Central memory CD8-positive, alpha-beta T cell (primary cell): ENCODE measurements at regions not wholly inside any gene's neighbourhood (a gene's known extent, or its start where the extent isn't known, plus 50 kb on each side); places are given as distances from the start of the nearest gene placed in this dataset.
"Not testable (repeated sequence)": the region's sequence is repeated elsewhere in the genome, so short reads cannot be mapped to it uniquely, and the experiment has no call there.

ENCODE experiments used
- ATAC-seq: fragments of 150-1000 bp; cut with Tn5 transposase; replicated peaks from 2 replicates; pipeline ENCODE4 v1.10.0; 2022; ENCODE audit warnings: mild to moderate bottlenecking, moderate FRiP score, moderate number of reproducible peaks; ENCODE audit not compliant: poor library complexity, severe bottlenecking; ENCODE audit errors: extremely low read depth
- DNase-seq, 2 donors: peaks; one replicate each; pipeline ENCODE4 v3.0.0; 2021; ENCODE audit warnings: low spot score in 2 of 2
- H3K27ac Mint-ChIP-seq: one replicate; pipeline ENCODE4 v1.8.0; 2022; ENCODE audit warnings: low read depth, mild to moderate bottlenecking, moderate library complexity, mixed read lengths
- H3K27me3 Mint-ChIP-seq: one replicate; pipeline ENCODE4 v1.8.0; 2022; ENCODE audit warnings: mixed read lengths
- H3K36me3 Mint-ChIP-seq: one replicate; pipeline ENCODE4 v1.8.0; 2022; ENCODE audit warnings: mild to moderate bottlenecking, moderate library complexity, mixed read lengths; ENCODE audit not compliant: insufficient read depth
- H3K4me1 Mint-ChIP-seq: one replicate; pipeline ENCODE4 v1.8.0; 2022; ENCODE audit warnings: mixed read lengths
- H3K4me3 Mint-ChIP-seq: one replicate; pipeline ENCODE4 v1.8.0; 2022; ENCODE audit warnings: mild to moderate bottlenecking, moderate library complexity, mixed read lengths
- H3K9me3 Mint-ChIP-seq: one replicate; pipeline ENCODE4 v1.8.0; 2022; ENCODE audit warnings: mixed read lengths

DNA sequence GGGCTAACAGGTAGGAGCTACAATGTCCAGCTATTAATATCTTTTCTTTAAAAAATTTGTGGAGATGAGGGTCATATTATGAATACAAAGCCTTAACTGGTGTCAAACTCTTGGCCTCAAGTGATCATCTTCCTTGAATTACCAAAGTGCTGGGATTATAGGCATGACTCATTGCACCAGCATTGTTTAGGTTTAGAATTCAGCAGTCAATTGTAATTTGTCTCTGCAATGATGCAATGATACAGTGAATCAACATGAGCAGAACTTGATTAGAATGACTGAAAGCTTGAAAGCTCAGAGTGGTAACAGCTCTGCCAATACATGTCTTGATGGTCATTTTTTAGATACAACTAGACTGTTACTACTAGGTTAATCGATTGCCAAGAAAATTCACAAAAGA lies 752.8 kb upstream of the MIR17HG start:
- Mint-ChIP-seq H3K27ac (no peak overlapping the region), H3K27me3 (no peaks in the 10 kb centered on the region), H3K4me1 (no peaks in the 10 kb centered on the region), H3K36me3 (no peaks in the 10 kb centered on the region), H3K9me3 (peaks cover 16% of the 10 kb centered on the region), H3K4me3 (no peak overlapping the region)
- no peak for ATAC-seq
- DNase-seq = no peak

DNA sequence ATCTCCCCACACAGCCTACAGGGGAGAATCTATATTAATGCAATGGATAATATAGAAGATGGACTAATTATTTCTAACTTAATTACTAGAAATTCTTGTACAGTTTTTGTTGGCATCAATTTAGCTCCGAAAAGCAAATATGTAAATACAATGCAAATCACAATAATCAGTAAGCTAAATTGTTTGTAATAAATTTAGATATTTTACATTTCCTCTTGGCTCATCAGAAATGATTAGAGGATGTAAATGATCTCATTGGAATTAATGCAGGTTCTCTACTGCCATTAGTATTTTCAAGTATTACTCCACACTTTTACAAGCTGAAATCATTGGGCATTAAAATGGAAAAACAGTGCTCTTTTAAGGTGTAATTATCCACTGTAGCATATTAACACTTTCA lies 741.8 kb upstream of the MIR17HG start:
- H3K4me1 Mint-ChIP-seq = no peaks in the 10 kb centered on the region
- no peak overlapping the region for H3K4me3 Mint-ChIP-seq
- H3K36me3 Mint-ChIP-seq = no peaks in the 10 kb centered on the region
- H3K9me3 Mint-ChIP-seq = peaks cover 12% of the 10 kb centered on the region
- no peak for ATAC-seq
- no peaks in the 10 kb centered on the region for H3K27me3 Mint-ChIP-seq
- H3K27ac Mint-ChIP-seq = no peak overlapping the region
- no peak for DNase-seq

DNA sequence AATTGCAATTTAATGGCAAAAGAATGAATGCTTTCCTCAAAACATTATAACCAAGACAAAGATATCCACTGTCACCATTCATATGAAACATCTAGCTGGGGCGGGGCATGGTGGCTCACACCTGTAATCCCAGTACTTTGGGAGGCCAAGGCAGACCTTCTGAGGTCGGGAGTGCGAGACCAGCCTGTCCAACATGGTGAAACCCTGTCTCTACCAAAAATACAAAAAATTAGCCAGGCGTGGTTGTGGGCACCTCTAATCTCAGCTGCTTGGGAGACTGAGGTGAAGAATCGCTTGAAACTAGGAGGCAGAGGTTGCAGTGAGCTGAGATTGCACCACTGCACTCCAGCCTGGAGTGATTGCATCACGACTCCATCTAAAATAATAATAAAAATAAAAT lies 740.6 kb upstream of the MIR17HG start:
- H3K4me3 Mint-ChIP-seq, H3K27ac Mint-ChIP-seq, H3K36me3 Mint-ChIP-seq, DNase-seq, H3K27me3 Mint-ChIP-seq, ATAC-seq, H3K4me1 Mint-ChIP-seq: not testable (repeated sequence)
- peaks cover 12% of the 10 kb centered on the region for H3K9me3 Mint-ChIP-seq

DNA sequence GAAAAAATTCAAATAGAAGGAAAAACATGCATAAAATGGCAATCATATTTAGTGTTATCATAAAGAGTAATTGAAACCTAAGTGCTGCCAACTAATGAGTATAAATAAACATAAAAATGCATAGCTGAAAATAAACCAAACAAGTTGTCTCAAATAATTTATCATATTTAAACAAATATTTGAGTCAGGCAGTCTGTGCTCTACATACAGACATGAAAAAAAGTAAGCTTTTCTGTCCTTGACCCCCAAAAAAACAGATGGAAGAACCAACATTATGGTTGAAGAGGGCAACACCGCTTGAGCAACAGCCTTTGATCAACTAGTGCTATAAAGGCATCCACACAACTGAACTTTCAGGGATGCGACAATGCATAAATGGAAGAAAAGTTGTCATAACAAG lies 735.1 kb upstream of the MIR17HG start:
- H3K4me1 Mint-ChIP-seq = no peaks in the 10 kb centered on the region
- H3K27me3 Mint-ChIP-seq = no peaks in the 10 kb centered on the region
- DNase-seq (no peak), ATAC-seq (no peak)
- peaks cover 20% of the 10 kb centered on the region for H3K9me3 Mint-ChIP-seq
- H3K36me3 Mint-ChIP-seq = peaks cover 1% of the 10 kb centered on the region
- H3K27ac Mint-ChIP-seq = no peak overlapping the region
- H3K4me3 Mint-ChIP-seq = no peak overlapping the region

DNA sequence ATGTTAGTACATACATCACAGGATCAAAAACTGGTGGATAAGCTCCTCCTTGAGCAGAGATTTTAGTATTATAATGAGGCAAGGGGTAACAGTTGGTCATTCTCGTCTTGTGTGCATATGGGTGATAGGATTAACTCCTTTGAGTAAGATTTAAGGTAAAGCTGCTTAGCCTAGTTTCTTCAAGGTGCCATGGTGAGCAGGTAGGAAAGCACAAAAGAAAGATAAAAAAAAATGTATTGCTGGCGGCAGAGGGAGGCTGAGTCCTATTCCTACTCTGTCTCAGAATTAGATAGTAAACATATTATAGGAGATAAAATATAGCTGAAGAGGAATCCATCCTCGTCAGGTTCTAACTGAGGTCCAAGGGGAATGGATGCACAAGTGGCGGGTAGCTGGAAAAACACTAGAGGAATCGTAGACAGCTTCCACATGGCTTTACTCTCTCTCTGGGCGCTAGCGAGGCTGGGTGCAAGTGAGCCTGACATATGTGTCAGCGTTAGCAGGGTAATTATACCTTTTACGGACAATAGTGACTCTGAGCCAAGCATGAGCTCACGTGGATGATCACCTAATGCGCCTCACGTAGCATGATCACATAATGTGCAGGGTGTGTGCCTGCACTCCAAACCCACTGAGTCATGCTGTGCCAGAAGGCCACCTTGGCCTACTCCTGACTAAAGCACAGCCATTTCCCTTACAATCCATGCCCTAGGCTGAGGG lies 734.3 kb upstream of the MIR17HG start:
- ATAC-seq = no peak

DNA sequence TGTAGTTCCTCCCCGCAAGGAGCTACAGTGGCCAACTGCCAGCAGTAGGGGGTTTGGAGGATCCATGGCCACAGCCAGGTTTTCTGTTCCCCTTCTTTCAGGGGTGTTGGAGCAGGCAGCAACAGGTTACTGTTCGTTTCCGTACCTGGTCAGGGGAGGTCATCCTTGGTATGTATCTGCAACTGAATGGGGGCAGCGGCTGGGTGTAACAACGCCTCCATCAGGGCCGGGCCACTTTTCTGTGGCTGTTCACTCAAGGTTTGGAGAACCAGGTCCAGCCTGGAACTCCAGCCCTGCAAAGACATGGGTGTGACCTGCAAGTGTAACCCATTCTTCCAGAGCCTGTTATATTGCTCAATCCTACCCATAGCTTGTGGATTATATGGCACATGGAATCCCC lies 732.3 kb upstream of the MIR17HG start:
- DNase-seq (no peak), ATAC-seq (no peak)
- no peaks in the 10 kb centered on the region for H3K27me3 Mint-ChIP-seq
- peaks cover 1% of the 10 kb centered on the region for H3K36me3 Mint-ChIP-seq
- no peak overlapping the region for H3K27ac Mint-ChIP-seq
- H3K9me3 Mint-ChIP-seq = peaks cover 15% of the 10 kb centered on the region
- no peak overlapping the region for H3K4me3 Mint-ChIP-seq
- no peaks in the 10 kb centered on the region for H3K4me1 Mint-ChIP-seq

More for the DNA sequence above, 734.3 kb upstream of the MIR17HG start:
- Mint-ChIP-seq H3K27ac (no peak overlapping the region), H3K4me1 (no peaks in the 10 kb centered on the region), H3K9me3 (peaks cover 15% of the 10 kb centered on the region), H3K4me3 (no peak overlapping the region), H3K36me3 (peaks cover 1% of the 10 kb centered on the region), H3K27me3 (no peaks in the 10 kb centered on the region)
- no peak for DNase-seq

DNA sequence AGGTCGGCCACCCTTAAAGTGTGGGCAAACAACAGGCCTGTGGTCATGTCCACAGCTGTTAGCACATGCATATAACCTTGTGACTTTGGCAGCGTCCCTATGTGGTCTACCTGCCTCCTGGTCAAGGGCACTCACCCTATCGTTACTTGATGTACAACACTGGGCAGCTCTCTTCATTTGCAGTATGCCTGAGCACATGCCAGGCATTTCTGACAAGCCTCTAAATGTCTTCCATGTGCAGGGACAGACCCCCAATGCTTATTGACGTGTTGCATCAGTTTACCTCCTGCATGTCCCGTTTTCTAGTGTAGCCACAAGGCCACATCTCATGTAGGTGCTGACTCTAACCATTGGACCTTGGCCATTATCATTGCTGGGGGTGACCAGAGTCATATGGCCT lies 731.7 kb upstream of the MIR17HG start:
- Mint-ChIP-seq H3K36me3 (peaks cover 1% of the 10 kb centered on the region), H3K4me3 (no peak overlapping the region), H3K27ac (no peak overlapping the region), H3K9me3 (peaks cover 15% of the 10 kb centered on the region), H3K27me3 (no peaks in the 10 kb centered on the region), H3K4me1 (no peaks in the 10 kb centered on the region)
- DNase-seq (no peak), ATAC-seq (no peak)

DNA sequence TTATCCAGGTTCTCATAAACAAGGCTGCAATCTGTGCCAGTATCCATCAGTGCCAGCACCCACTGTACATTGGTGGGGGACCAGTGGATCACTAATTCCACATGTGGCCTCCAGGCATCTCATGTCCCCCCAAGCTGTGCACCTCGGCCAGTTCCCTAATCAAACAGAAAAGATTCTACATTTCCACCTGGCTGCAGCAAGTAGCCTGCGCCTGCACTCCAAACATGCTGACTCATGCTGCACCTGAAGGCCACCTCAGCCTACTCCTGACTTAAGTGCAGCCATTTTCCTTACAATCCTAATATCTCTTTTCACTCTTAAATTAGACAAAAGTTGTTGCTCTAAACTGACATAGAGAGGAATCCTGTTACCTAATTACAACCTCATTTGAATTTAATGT lies 729.4 kb upstream of the MIR17HG start:
- Mint-ChIP-seq H3K4me1 (no peaks in the 10 kb centered on the region), H3K9me3 (peaks cover 8% of the 10 kb centered on the region), H3K27me3 (no peaks in the 10 kb centered on the region), H3K36me3 (peaks cover 2% of the 10 kb centered on the region), H3K27ac (no peak overlapping the region), H3K4me3 (no peak overlapping the region)
- DNase-seq (no peak), ATAC-seq (no peak)

DNA sequence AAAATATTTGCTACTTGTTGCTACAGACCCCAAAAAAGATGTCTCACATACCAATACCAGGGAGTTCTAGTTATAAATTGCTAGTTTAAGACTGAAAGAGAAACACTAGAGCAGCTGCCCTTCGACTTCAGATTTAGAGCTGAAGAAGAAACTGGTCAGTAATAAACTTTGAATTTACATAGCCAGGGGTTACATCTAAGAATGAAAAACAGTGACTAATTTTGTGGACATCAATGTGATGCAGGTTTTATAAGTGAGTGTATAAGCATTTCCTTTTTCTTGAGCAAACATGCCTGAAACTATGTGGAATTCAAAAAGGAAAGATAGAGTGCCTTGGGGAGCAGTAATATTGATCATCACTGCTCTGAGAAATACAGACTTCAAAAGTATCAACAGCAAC lies 724.9 kb upstream of the MIR17HG start:
- H3K36me3 Mint-ChIP-seq = peaks cover 2% of the 10 kb centered on the region
- H3K4me1 Mint-ChIP-seq = no peaks in the 10 kb centered on the region
- H3K9me3 Mint-ChIP-seq = no peaks in the 10 kb centered on the region
- no peak overlapping the region for H3K4me3 Mint-ChIP-seq
- H3K27me3 Mint-ChIP-seq = no peaks in the 10 kb centered on the region
- no peak for ATAC-seq
- DNase-seq = no peak
- no peak overlapping the region for H3K27ac Mint-ChIP-seq

DNA sequence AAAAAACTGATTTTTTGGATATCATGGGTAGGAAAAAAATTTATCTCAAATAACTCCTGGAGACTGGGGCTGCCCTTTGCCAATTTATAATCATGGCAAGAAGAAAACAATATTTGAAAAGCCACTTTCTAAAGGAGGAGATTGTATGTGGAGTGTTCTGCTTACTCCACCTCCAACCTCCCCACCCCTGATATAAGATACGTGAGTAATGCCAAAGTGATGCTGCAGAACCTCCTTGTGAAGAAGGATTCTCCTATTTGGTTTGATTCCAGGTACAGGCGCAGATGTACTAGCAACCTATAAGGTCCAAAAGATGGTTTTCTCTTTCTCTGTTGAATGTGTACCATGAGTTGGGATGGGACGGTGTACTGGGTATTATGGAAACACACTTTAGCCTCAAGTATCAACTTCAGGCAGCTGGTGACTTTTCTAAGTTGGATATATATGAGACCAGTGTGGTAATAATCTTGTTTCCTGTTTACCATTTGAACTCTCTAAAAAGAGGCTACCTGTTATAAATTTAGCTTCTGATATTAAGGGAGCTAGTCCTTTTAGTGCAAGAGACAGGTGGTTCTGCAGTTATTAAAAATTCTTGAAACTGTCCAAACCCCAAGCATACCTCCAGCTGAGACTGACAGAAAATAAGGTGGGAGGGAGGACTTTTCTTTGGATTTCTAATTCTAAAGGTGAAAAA lies 724.0 kb upstream of the MIR17HG start:
- no peak for ATAC-seq
- Mint-ChIP-seq H3K36me3 (peaks cover 2% of the 10 kb centered on the region), H3K9me3 (no peaks in the 10 kb centered on the region), H3K27ac (no peak overlapping the region), H3K27me3 (no peaks in the 10 kb centered on the region), H3K4me3 (no peak overlapping the region), H3K4me1 (no peaks in the 10 kb centered on the region)
- DNase-seq = no peak

DNA sequence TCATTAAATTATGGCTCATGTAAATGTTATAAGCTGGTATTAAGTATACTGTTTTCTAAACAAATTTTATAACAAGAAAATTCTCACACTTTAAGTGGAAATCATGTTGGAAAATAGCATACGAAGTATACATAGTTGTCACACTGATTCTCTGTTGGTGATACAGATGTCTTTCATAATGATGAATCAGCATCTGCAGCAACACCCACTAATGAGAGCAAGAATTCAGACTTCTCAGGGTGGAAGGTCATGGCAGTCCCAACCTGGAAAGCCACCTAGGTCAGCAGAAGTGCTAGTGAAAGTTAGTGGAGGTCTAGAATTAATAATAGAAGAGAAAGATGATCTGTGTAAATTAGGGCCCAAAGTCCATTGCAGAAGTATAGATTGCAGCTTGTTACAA lies 719.7 kb upstream of the MIR17HG start:
- Mint-ChIP-seq H3K9me3 (no peaks in the 10 kb centered on the region), H3K36me3 (no peaks in the 10 kb centered on the region), H3K27me3 (no peaks in the 10 kb centered on the region), H3K27ac (no peak overlapping the region), H3K4me3 (no peak overlapping the region), H3K4me1 (no peaks in the 10 kb centered on the region)
- ATAC-seq (no peak), DNase-seq (no peak)

DNA sequence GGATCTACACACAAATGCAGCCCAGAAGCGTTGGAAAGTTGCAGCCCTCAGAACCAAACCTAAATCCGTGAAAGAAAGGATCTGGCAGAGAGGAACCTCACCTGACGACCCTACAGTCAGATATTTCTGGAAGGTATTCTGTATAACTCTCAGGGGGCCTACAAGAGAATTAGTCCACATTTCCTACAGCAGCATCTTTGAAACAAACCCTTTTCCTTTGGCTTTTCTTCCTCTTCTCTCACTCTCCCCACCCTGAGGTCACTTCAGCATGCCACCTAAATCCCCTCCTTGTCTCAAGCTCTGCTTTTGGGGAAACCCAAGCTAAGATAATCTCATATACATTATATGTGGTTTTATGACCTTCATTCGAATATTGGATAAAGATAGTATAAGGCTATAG lies 719.0 kb upstream of the MIR17HG start:
- H3K27me3 Mint-ChIP-seq = no peaks in the 10 kb centered on the region
- H3K27ac Mint-ChIP-seq = no peak overlapping the region
- H3K4me3 Mint-ChIP-seq = no peak overlapping the region
- H3K4me1 Mint-ChIP-seq = no peaks in the 10 kb centered on the region
- H3K36me3 Mint-ChIP-seq = no peaks in the 10 kb centered on the region
- no peak for ATAC-seq
- DNase-seq = no peak
- peaks cover under 1% of the 10 kb centered on the region for H3K9me3 Mint-ChIP-seq

DNA sequence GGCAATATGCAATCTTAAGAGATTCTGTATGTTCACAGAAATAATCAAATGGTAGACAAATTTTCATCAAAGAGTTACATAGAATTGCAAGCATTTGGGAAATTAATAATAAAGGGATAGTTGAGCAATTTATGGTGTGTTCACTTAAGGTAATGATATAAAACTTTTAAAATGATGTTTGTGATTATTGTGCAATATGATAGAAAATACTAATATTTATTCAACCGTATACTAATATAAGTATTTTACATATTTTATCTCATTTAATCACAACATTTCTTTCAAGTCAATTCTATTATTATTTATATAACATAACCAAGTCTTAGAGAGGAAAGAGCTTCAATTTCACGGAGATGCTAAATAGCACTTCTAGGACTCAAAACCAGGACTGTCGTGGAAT lies 716.8 kb upstream of the MIR17HG start:
- H3K9me3 Mint-ChIP-seq = peaks cover 5% of the 10 kb centered on the region
- H3K27ac Mint-ChIP-seq = no peak overlapping the region
- ATAC-seq (no peak), DNase-seq (no peak)
- no peaks in the 10 kb centered on the region for H3K4me1 Mint-ChIP-seq
- no peaks in the 10 kb centered on the region for H3K27me3 Mint-ChIP-seq
- H3K4me3 Mint-ChIP-seq = no peak overlapping the region
- H3K36me3 Mint-ChIP-seq = no peaks in the 10 kb centered on the region
